Renal pelvis (tissue), 1 donor: ENCODE measurements at regions not wholly inside any gene's neighbourhood (a gene's known extent, or its start where the extent isn't known, plus 50 kb on each side); places are given as distances from the start of the nearest gene placed in this dataset.

ENCODE experiments used
- DNase-seq: peaks from one replicate; pipeline ENCODE4 v3.0.0-alpha.2; 2013

GRCh38 chr12:98217257-98217656 is 298.1 kb upstream of the TMPO start:
- no peak for DNase-seq

DNA sequence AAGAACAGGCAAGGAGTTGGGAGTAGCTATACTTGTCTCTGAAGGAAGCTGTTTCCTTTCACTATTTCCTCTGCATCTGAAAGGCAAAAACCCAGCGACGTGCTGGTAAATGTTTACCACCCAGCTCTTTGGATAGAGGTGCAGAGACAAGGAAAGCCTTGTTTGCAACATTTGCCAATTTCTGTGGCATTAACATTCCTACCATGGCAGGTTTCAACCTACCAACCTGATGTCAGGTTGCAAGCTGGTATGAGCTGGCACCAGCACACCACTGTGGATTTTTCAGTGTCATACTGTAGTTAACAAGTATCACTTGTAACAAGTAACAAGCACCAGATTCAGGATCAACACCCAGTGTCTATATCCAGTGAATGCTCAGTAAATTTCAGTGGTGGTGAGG is 294.8 kb upstream of the TMPO start:
- no peak for DNase-seq

DNA sequence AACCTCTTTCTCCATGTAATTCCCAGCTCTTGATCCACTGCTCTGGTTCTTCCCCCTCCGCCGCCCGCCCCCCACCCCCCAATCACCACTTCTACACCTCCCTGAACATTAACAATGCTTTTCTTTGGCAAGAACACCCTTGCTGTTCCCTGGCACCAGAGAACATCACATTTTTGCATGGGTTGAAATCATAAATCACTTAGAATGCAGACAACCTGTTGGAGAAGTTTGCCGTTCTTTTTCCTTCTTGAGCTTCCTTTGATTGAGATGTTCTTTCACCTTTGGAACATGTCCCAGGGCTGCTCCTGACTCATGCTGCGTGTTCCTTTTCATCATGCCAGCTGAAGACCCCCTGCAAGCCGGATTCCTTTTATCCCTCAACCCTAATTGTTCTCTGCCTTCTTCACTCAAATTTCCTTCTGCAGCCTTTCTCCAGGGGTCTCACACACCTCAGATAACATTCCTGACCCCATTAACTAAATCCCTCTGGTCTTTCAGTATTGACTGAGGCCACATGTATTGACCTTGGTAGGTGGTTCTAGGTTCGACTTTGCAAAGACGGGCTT is 294.1 kb upstream of the TMPO start:
- DNase-seq, result no peak

- no peak for DNase-seq
These were observed 293.3 kb upstream of the TMPO start for GRCh38 chr12:98222135-98222534.

DNA sequence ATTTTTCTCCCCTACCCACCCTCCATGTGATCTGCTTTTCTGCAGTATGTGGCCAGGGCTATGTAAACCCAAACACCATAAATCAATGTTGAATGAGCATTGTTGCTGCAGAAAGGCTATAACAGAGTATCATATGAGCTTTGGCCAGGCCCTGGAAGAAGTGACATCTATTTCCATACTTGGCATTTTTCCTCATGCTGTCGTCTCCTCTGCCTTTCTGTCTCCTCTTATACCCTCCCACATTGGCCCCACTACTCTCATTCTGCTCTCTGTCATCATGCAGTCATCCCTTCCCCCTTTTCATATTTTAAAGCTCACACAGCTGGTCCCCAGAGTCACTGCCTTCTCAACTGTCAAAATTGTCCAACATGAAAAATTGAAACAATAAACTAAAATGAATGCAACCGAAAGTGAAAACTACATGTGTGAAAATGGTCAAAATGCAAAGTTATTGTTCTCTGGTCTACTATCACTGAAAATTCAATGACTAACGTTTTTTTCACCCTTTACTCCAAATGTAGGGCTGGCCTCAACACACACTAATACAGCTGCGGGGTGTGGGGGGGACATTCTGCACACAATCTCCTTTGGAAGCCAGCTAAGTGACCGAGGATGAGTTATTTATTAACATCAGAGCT is 290.7 kb upstream of the TMPO start:
- peak; percentile 9 for DNase-seq

- DNase-seq, result no peak
These were observed 288.2 kb upstream of the TMPO start for GRCh38 chr12:98227162-98227561.

DNA sequence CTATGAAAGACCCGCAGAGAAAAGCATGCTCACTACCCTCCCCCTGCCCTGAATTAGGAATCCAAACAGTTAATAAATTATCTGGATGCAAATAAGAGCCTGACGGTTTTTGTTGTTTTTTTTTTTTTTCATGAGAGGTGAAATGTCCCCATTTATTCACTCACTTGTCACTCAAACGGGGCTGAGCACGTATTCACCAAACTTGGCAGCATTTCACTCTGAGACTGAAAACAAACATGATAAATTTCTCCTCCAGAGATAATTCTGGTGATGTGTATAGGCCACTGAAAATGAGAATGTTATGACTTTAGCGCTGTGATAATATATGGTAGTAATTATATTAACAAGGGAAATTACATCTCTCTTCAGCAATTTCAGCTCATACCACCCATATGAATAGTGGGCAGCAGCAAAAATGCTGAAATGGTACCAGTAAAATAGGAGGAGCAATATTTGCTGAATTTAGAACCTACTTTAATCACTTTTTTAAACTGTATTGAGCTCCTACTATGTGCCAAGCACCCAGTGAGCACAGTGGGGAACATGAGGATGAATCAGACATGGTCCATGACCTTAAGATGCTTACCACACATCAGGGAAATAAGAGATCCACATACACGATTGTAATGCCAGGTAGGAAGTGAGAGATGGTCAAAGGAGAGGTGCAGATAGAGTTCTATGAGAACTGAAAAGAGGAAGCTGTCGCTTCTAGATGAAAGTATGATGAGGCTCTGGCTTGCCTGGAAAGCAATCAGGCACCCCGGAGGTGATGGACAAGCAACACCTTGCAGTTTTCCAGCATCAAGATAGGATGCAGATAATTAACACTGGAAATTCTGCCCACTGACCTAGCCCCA is 286.5 kb upstream of the TMPO start:
- DNase-seq, result no peak

DNA sequence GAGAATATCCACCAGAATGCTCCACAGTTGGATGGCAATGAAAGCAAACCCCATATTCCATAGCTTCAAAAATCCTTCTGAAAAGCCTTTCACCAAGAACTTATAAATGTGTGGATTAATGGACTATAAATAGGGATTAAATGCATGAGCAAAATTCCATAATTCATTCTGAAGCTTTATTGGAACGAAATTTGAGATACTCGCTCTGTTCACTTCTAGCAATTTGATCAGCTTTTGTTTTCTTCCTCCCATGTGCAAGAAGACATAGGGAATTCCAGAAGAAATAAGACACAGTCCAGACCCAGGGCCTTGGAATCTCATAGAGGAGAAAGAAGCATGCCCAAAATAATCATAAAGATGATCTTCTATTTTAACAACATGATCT is 285.9 kb upstream of the TMPO start:
- no peak for DNase-seq

DNA sequence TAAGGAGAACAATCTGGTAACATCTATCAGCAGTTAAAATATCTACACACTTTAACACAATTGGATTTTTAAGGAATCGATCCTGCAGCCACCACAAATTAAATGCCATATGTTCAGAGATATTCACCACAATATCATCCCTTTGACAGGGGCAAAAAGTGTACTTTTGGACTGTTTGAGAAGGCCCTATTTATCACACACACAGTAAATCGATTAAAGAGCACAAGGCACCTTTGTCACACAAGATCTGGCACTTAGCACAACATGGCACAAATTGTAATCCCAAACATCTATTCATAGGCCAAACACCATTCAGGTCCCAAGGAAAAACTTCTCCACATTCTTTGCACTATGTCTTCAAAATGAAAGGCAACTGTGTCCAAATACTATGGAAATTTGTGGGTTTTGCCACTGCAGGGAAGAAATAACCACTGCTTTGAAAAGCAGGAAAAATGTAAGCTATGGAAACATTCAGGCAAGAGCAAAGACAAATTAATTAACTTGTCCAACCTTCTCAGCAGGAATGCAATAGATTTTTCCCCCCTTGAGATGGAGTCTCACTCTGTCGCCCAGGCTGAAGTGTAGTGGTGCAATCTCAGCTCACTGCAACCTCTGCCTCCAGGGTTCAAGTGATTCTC is 282.5 kb upstream of the TMPO start:
- DNase-seq, result no peak

DNA sequence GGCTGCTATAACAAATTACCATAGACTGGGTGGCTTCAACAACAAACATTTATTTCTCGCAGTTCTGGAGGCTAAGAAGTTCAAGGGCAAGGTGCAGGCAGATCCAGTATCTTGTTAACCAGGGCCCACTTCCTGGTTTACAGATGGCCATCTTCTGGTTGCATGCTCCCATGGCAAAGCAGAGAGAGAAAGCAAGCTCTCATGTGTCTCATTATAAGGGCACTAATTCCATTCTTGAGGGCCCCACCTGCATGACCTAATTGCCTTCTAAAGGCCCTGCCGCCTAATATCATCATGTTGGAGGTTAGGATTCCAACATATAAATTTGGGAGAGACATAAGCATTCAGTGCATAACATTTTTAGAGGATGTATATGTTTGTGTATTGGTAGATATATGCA is 280.1 kb upstream of the TMPO start:
- no peak for DNase-seq

DNA sequence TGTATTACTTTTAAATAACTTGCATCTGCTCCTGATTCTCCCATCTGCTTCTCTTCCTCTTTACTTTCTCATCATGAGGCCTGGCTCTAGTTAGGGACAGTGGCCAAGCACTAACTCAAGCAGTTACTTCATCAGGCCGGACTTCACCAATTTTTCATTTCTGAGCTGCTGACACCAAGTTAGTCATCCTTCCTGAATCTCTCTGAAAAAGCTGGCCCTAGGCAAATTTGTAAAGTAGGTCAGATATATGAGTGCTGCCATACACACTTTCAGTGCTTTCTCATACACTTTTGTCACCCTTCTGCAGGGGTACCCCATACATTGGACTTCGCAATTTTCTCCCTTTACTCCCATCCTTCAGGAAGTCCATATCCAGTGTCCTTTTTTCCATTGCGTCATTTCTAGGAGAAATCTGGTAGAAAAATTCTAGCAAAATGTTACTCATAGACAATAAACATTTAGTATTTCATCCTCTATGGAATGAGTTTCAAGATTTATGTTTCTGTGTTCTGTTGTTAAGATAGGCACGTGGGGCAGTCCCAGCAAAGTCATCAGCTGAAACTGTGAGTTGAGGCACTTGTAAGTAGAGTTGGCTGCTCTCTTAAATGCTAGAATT is 276.8 kb upstream of the TMPO start:
- DNase-seq, result no peak

- DNase-seq, result no peak
These were observed 272.2 kb upstream of the TMPO start for GRCh38 chr12:98243190-98243589.

DNA sequence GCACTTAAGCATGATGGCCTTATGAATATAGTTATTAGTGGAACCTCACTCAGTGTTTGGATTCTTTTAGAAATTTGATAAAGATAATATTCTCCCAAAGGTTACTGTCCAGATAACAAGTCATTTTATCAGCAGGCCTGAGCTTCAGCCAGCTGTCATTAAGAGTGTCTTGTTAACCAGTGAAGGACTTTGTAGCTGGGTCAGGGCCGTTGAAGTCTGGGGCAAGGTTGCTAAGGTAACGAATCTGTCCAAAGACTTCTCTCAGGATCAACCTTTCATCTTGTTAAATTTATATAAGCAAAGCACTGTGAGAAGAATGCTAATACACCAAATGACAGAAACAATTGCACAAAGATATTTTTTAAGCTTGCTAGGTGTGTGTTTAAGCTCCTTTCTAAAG is 271.3 kb upstream of the TMPO start:
- no peak for DNase-seq

- DNase-seq, result peak; percentile 42
These were observed 262.0 kb upstream of the TMPO start for GRCh38 chr12:98253207-98254037.

DNA sequence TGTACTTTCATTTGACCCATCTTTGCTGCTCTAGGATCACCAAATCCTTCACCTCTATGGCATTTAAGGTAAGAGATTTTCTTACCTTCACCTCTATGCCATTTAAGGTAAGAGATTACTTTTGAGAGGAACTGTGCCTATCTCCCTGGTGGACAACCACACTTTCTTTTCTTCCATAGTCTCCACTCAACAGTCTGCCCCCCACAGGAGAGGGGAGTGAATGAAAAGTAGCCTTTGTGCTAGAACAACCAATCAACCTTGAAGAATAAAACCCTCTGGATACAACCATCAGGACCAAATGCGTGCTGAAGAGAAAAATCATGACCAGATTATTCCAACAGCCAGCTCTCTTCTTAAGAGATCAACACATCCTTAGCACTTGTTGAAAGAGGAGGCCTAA is 258.6 kb upstream of the TMPO start:
- DNase-seq, result no peak

- DNase-seq, result no peak
These were observed 255.7 kb upstream of the TMPO start for GRCh38 chr12:98259693-98260092.

DNA sequence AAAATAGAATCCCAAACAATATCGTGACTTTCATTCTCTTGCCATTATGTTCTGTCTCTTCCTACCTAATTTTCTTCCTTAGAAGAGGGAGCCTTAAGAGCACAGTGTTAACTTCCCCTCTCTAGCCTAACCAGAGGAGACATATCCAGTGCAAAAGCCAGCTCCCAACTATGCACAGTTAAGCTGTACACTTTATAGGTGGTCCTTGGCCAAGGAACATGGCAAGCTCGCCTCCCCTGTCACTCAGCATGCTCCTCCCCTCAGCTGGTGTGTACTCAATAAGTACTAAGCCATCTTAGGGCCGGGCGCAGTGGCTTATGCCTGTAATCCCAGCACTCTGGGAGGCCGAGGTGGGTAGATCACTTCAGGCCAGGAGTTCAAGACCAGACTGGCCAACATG is 255.1 kb upstream of the TMPO start:
- DNase-seq, result no peak

DNA sequence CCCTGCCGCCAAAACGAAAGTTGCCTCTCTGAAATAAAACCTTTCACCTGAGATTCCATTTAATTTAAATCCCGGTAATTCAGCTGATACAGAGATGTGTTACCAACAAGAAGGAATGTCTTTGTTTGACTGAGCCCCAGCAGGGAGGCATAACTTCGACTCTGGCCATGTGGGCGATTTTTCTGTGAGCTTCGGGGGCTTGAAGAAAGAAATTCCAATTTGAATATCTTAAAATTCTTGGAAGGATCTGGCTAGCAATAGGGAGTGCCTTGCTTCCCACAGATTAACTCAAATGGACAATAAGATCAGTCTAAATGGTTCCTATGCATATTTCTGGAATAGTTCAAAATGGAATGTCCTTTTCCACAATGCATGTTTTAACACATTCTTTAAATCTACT is 252.5 kb upstream of the TMPO start:
- no peak for DNase-seq

DNA sequence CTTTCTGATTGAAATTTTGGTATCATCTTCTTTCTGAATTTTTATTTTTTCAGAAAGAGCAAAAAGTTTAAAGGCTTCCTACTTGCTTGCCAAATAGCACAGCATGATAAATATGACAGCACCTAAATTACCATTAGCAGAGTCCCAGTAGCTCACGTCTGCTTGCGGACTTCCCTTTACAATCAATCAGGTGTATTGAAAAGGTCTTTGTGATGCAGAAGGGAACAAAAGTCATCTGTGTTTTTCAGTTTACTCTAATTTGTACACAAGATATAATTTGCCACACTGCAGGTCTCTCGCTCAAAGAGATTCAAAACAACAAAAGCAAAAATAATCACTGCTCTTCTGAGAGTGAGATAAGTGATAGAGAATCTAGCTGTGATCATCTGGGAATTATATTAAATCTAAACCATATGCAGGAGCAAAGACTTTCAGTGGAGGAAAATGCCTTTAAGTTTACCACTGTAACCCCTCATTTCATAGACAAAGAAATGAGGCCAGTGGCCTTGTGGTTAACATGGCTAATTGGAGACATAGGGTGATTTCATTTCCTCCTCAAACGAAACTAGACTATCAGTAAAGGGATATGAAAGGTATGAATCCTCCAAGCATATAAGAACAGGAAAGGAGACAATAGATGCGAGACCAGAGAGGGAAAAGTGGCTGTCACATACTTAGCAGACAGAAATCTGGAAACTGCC is 240.8 kb upstream of the TMPO start:
- no peak for DNase-seq

DNA sequence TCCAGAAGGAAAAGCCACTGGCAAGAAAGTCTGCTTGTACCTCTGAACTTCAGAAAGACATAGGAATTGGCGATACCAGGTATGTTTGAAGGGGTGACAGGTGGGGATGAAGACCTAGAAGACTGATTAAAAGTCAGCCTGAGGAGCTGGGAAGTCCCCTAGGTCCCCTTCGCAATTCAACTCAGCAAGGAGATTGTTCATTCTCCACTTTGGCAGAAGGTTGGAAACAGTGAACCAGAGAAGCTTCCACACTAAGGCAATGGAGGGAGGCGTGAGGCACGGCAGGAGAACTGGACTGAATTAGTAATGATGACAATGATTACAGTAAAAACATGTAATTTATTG is 240.3 kb upstream of the TMPO start:
- DNase-seq, result no peak

- no peak for DNase-seq
These were observed 235.2 kb upstream of the TMPO start for GRCh38 chr12:98280152-98280551.
